ENCODE measurements at regions not wholly inside any gene's neighbourhood (a gene's known extent, or its start where the extent isn't known, plus 50 kb on each side); places are given as distances from the start of the nearest gene placed in this dataset.

- TF ChIP-seq ZNF274 (IDR thresholded peaks at IDR 0.05; ENCODE audit: borderline replicate concordance, low read depth, low read length) (no peak), EZH2 (IDR thresholded peaks at IDR 0.05; ENCODE audit: borderline replicate concordance, low read depth, low read length) (no peak), IRF2 (CRISPR knock-in tag; IDR thresholded peaks at IDR 0.05) (no peak), POU5F1 (IDR thresholded peaks at IDR 0.05; ENCODE audit: borderline replicate concordance, low read depth, low read length, partially characterized antibody) (no peak), ZBTB1 (CRISPR knock-in tag; IDR thresholded peaks at IDR 0.05; ENCODE audit: borderline replicate concordance, low read depth) (no peak), CXXC5 (CRISPR knock-in tag; IDR thresholded peaks at IDR 0.05) (no peak), ATF4 (CRISPR knock-in tag; IDR thresholded peaks at IDR 0.05) (no peak), CTCF (IDR thresholded peaks at IDR 0.05 in 2 of 3, conservative IDR thresholded peaks at IDR 0.05 in 1 of 3; ENCODE audit: insufficient read depth in 2 of 3, low read depth in 1 of 3, low read length in 3 of 3) (no peak), HBP1 (CRISPR knock-in tag; IDR thresholded peaks at IDR 0.05) (no peak), HMBOX1 (IDR thresholded peaks at IDR 0.05) (no peak), CUX1 (CRISPR knock-in tag; IDR thresholded peaks at IDR 0.05) (no peak), EGR1 (conservative IDR thresholded peaks at IDR 0.05) (no peak), HDAC2 (IDR thresholded peaks at IDR 0.05) (no peak)
These were observed 346.0 kb downstream of the PHF14 start for GRCh38 chr7:11319491-11320274.
